ENCODE measurements at regions not wholly inside any gene's neighbourhood (a gene's known extent, or its start where the extent isn't known, plus 50 kb on each side); places are given as distances from the start of the nearest gene placed in this dataset.

DNA sequence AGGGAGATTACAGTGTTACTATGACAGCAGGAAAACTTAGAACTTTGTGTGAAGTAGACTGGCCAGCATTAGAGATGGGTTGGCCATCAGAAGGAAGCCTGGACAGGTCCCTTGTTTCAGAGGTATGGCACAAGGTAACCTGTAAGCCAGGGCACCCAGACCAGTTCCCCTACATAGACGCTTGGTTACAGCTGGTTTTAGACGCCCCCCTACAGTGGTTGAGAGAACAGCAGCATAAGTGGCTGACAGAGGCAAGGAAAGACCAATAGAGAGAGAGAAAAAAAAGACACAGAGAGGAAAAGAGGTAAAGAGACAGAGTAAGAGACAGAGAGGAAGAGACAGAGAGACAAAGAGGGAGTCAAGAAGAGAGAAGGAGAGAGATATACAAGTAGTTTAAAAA, 144.5 kb downstream of the GC start:
- no peaks in the 10 kb centered on the region for H3K27me3 ChIP-seq (ENCODE audit: control insufficient read depth in 1 of 2, insufficient read depth in 2 of 2, low read length in 2 of 2)
- no TSS peak for BruUV-seq (replicated peaks)
- no peak overlapping the region for H3K9ac ChIP-seq (ENCODE audit: insufficient read depth, low read depth, low read length)
- no peaks in the 10 kb centered on the region for H4K20me1 ChIP-seq (ENCODE audit: insufficient read depth, low read length)
- CTCF ChIA-PET (ENCODE audit: low intra/inter-chr PET ratio, low total read pairs), result no interaction called here
- H3K27ac ChIP-seq (ENCODE audit: extremely low read length, insufficient read depth, low read length), result no peak overlapping the region
- H3K4me3 ChIP-seq (replicated peaks in 1 of 3; ENCODE audit: insufficient read depth in 1 of 3, low read depth in 2 of 3, low read length in 3 of 3), result no peak overlapping the region
- H3K9me3 ChIP-seq (ENCODE audit: low read length), result no peaks in the 10 kb centered on the region; the same call in 1 of the 2 replicates
- TF ChIP-seq PRMT3 (CRISPR knock-in tag; IDR thresholded peaks at IDR 0.05; ENCODE audit: borderline replicate concordance, low read depth), result no peak
- TF ChIP-seq PHF21A (CRISPR knock-in tag; IDR thresholded peaks at IDR 0.05), result no peak
- no peak for TF ChIP-seq ELF3 (CRISPR knock-in tag; IDR thresholded peaks at IDR 0.05)
- H3K4me2 ChIP-seq (ENCODE audit: low read depth, low read length), result no peak overlapping the region
- H3K36me3 ChIP-seq (replicated peaks in 1 of 2; ENCODE audit: control insufficient read depth in 1 of 2, insufficient read depth in 2 of 2, low read length in 2 of 2), result no peaks in the 10 kb centered on the region
- 4% methylated on average over 2 of the region's 2 CpGs for WGBS (ENCODE audit: low lambda C conversion rate)
- ATAC-seq (no peak), FAIRE-seq (no peak), DNase-seq (ENCODE audit: low spot score) (no peak)
- in situ Hi-C loops (cut with HindIII; ENCODE audit: extremely low pct_ligation_motif_present, low pct_unique_long_range_greater_than_20kb), result no loop called here
- H3K79me2 ChIP-seq (ENCODE audit: insufficient read depth, low read length), result no peaks in the 10 kb centered on the region
- POLR2A ChIA-PET, result no interaction called here
- H3K4me1 ChIP-seq (ENCODE audit: insufficient read depth, low read length), result no peaks in the 10 kb centered on the region
- H2AFZ ChIP-seq (ENCODE audit: low read length), result no peak overlapping the region
- intact Hi-C loops (cut with micrococcal nuclease; ENCODE audit: unreplicated experiment), result no loop called here

GRCh38 chr4:71635139-71635748, 148.6 kb downstream of the GC start:
- ATAC-seq, result no peak
- POLR2A ChIA-PET, result no interaction called here
- Histone ChIP-seq H3K36me3 (replicated peaks in 1 of 2; ENCODE audit: control insufficient read depth in 1 of 2, insufficient read depth in 2 of 2, low read length in 2 of 2) (no peaks in the 10 kb centered on the region), H2AFZ (ENCODE audit: low read length) (no peak overlapping the region), H3K4me2 (ENCODE audit: low read depth, low read length) (no peak overlapping the region), H4K20me1 (ENCODE audit: insufficient read depth, low read length) (no peaks in the 10 kb centered on the region), H3K4me3 (replicated peaks in 1 of 3; ENCODE audit: insufficient read depth in 1 of 3, low read depth in 2 of 3, low read length in 3 of 3) (no peak overlapping the region), H3K9me3 (ENCODE audit: low read length) (no peaks in the 10 kb centered on the region), H3K79me2 (ENCODE audit: insufficient read depth, low read length) (no peaks in the 10 kb centered on the region), H3K9ac (ENCODE audit: insufficient read depth, low read depth, low read length) (no peak overlapping the region), H3K4me1 (ENCODE audit: insufficient read depth, low read length) (no peaks in the 10 kb centered on the region), H3K27ac (ENCODE audit: extremely low read length, insufficient read depth, low read length) (no peak overlapping the region), H3K27me3 (ENCODE audit: control insufficient read depth in 1 of 2, insufficient read depth in 2 of 2, low read length in 2 of 2) (no peaks in the 10 kb centered on the region)
- no peak for TF ChIP-seq ZNF17 (CRISPR knock-in tag; IDR thresholded peaks at IDR 0.05)
- TF ChIP-seq MAFK (conservative IDR thresholded peaks at IDR 0.05 in 1 of 2, IDR thresholded peaks at IDR 0.05 in 1 of 2; ENCODE audit: low read length in 2 of 2), result peak in 1 of 2 experiments; percentile 48; a peak in 2 of 4 replicates
- peak; percentile 24; the same call in 1 of the 2 replicates for TF ChIP-seq MAFF (IDR thresholded peaks at IDR 0.05; ENCODE audit: low read depth, low read length)
- CTCF ChIA-PET (ENCODE audit: low intra/inter-chr PET ratio, low total read pairs), result no interaction called here
- BruUV-seq (replicated peaks), result no TSS peak
- 3% methylated on average over 1 of the region's 1 CpG for WGBS (ENCODE audit: low lambda C conversion rate)
- no peak for FAIRE-seq
- intact Hi-C loops (cut with micrococcal nuclease; ENCODE audit: unreplicated experiment), result no loop called here
- in situ Hi-C loops (cut with HindIII; ENCODE audit: extremely low pct_ligation_motif_present, low pct_unique_long_range_greater_than_20kb), result no loop called here
- DNase-seq (ENCODE audit: low spot score), result no peak

All from HepG2 (cell line).